HCT116 (cell line): ENCODE measurements at regions not wholly inside any gene's neighbourhood (a gene's known extent, or its start where the extent isn't known, plus 50 kb on each side); places are given as distances from the start of the nearest gene placed in this dataset.
"Not testable (repeated sequence)": the region's sequence is repeated elsewhere in the genome, so short reads cannot be mapped to it uniquely, and the experiment has no call there.

Experiments used
- ATAC-seq: fragments of 200-7000 bp; cut with Tn5 transposase; 2 replicates; pipeline ENCODE4 v1.9.1; 2020; ENCODE audit warnings: mild to moderate bottlenecking, moderate library complexity
- BruUV-seq: library from RNA; stranded (reverse); fragments of 400-500 nt; replicated peaks from 2 replicates; lab custom pipeline; 2021; lab: Mats Ljungman, UMichigan
- CTCF ChIA-PET: fragments of 300-600 bp; sonication (Branson Sonifier 250); formaldehyde crosslinking; loops from one replicate; lab custom pipeline; 2021; ENCODE audit warnings: antibody characterized with exemption; lab: Charles Lee
- POLR2A ChIA-PET: fragments of 300-600, 350-600 bp; sonication (Branson Sonifier 250); formaldehyde crosslinking; loops from one replicate; lab custom pipeline; 2021; ENCODE audit warnings: antibody characterized with exemption; lab: Charles Lee
- RAD21 ChIA-PET, 2 experiments: fragments of 300-600 bp; sonication (Branson Sonifier 250); formaldehyde crosslinking; loops; one replicate each; lab custom pipeline; 2023; ENCODE audit warnings: low total read pairs in 2 of 2; ENCODE audit not compliant: uncharacterized antibody in 2 of 2, unreplicated experiment in 2 of 2, low non-redundant PET in 1 of 2; lab: Charles Lee
- DNase-seq: peaks from one replicate; pipeline ENCODE4 v3.0.0-alpha.2; 2010; ENCODE audit warnings: low read depth, low spot score
- H2AFZ ChIP-seq: fragments of 200-600 bp; shearing (Covaris generic), sonication (generic); 2 replicates; pipeline ENCODE4 v1.6.1; 2017; ENCODE audit warnings: low read depth, mixed run types, mixed read lengths, antibody characterized with exemption, low read length; ENCODE audit not compliant: poor library complexity, severe bottlenecking
- H3K27ac ChIP-seq: 2 replicates; pipeline ENCODE4 v1.5.1; 2012; ENCODE audit warnings: low read depth, low read length
- H3K27me3 ChIP-seq: fragments of 200-600 bp; sonication (generic); 2 replicates; pipeline ENCODE4 v1.6.1; 2016; ENCODE audit warnings: mixed run types, low read length, mixed read lengths; ENCODE audit not compliant: insufficient read depth
- H3K36me3 ChIP-seq, 2 experiments: fragments of 200-500 bp in 1 of 2; fragments of 200-600 bp in 1 of 2; sonication (Bioruptor generic) in 1 of 2; sonication (generic) in 1 of 2; 2 replicates each; pipeline versions ENCODE4 v1.5.1 to v1.6.1; 2014 to 2016; ENCODE audit warnings: low read length in 2 of 2, inconsistent platforms in 1 of 2, mixed read lengths in 1 of 2, mixed run types in 1 of 2; ENCODE audit not compliant: insufficient read depth in 2 of 2, control insufficient read depth in 1 of 2
- H3K4me1 ChIP-seq, 2 experiments: fragments of 200-600 bp in 1 of 2; sonication (generic) in 1 of 2; 2 replicates each; pipeline versions ENCODE4 v1.5.1 to v1.6.1; 2012 to 2017; ENCODE audit warnings: low read length in 2 of 2, inconsistent platforms in 1 of 2, mild to moderate bottlenecking in 1 of 2, mixed read lengths in 1 of 2, mixed run types in 1 of 2, moderate library complexity in 1 of 2; ENCODE audit not compliant: insufficient read depth in 2 of 2, control insufficient read depth in 1 of 2
- H3K4me2 ChIP-seq: fragments of 200-600 bp; sonication (generic); 2 replicates; pipeline ENCODE4 v1.6.1; 2017; ENCODE audit warnings: mixed run types, low read length, mixed read lengths
- H3K4me3 ChIP-seq, 2 experiments: fragments of 200-600 bp in 1 of 2; sonication (generic) in 1 of 2; replicated peaks in 1 of 2; 2 replicates each; pipeline ENCODE4 v1.5.1; 2011 to 2016; ENCODE audit warnings: low read length in 2 of 2, control low read depth in 1 of 2, low read depth in 1 of 2, mild to moderate bottlenecking in 1 of 2, mixed read lengths in 1 of 2, mixed run types in 1 of 2
- H3K79me2 ChIP-seq: fragments of 200-600 bp; sonication (generic); 2 replicates; pipeline ENCODE4 v1.6.1; 2017; ENCODE audit warnings: mild to moderate bottlenecking, mixed run types, low read length, moderate library complexity, mixed read lengths; ENCODE audit not compliant: insufficient read depth
- H3K9ac ChIP-seq: fragments of 200-600 bp; sonication (generic); 2 replicates; pipeline ENCODE4 v1.6.1; 2016; ENCODE audit warnings: low read length, mixed read lengths
- H3K9me2 ChIP-seq: fragments of 200-600 bp; sonication (generic), shearing (Covaris generic); 2 replicates; pipeline ENCODE4 v1.6.1; 2017; ENCODE audit warnings: mixed run types, mild to moderate bottlenecking, moderate library complexity; ENCODE audit not compliant: insufficient read depth
- H3K9me3 ChIP-seq, 2 experiments: fragments of 200-500 bp in 1 of 2; fragments of 200-600 bp in 1 of 2; sonication (Bioruptor generic) in 1 of 2; sonication (generic) in 1 of 2; 2 replicates each; pipeline ENCODE4 v1.6.1; 2014 to 2017; ENCODE audit warnings: low read length in 2 of 2, mixed read lengths in 2 of 2, inconsistent platforms in 1 of 2, low read depth in 1 of 2, mild to moderate bottlenecking in 1 of 2, mixed run types in 1 of 2, moderate library complexity in 1 of 2; ENCODE audit not compliant: control insufficient read depth in 1 of 2, insufficient read depth in 1 of 2
- H4K20me1 ChIP-seq: fragments of 200-600 bp; sonication (generic), shearing (Covaris generic); 2 replicates; pipeline ENCODE4 v1.6.1; 2017; ENCODE audit warnings: mixed run types, mild to moderate bottlenecking, moderate library complexity; ENCODE audit not compliant: insufficient read depth
- intact Hi-C: fragments of 100-400 bp; cut with micrococcal nuclease; formaldehyde crosslinking; loops from 2 replicates; pipeline ENCODE4 v1.10.0; 2022

GRCh38 chr7:55714370-55714769 is 142.1 kb upstream of the VOPP1 start:
- RAD21 ChIA-PET, H3K27me3 ChIP-seq, BruUV-seq, ATAC-seq, H3K4me2 ChIP-seq, H3K9me3 ChIP-seq, H3K9me2 ChIP-seq, H3K4me1 ChIP-seq, DNase-seq, H3K36me3 ChIP-seq, H3K79me2 ChIP-seq, H2AFZ ChIP-seq, intact Hi-C loops, H3K9ac ChIP-seq, POLR2A ChIA-PET, H3K27ac ChIP-seq, H3K4me3 ChIP-seq, H4K20me1 ChIP-seq, CTCF ChIA-PET: not testable (repeated sequence)

- H3K36me3 ChIP-seq, H3K9me3 ChIP-seq, RAD21 ChIA-PET, DNase-seq, H2AFZ ChIP-seq, H3K27me3 ChIP-seq, H3K9me2 ChIP-seq, intact Hi-C loops, H4K20me1 ChIP-seq, H3K79me2 ChIP-seq, CTCF ChIA-PET, H3K9ac ChIP-seq, H3K4me2 ChIP-seq, H3K4me3 ChIP-seq, BruUV-seq, H3K27ac ChIP-seq, ATAC-seq, POLR2A ChIA-PET, H3K4me1 ChIP-seq: not testable (repeated sequence)
These were observed 138.0 kb upstream of the VOPP1 start for GRCh38 chr7:55710312-55710711.

GRCh38 chr7:55708028-55708427 is 135.7 kb upstream of the VOPP1 start:
- intact Hi-C loops, H3K9ac ChIP-seq, H3K36me3 ChIP-seq, H3K4me2 ChIP-seq, H3K9me3 ChIP-seq, H3K4me1 ChIP-seq, H3K4me3 ChIP-seq, CTCF ChIA-PET, H3K27me3 ChIP-seq, H4K20me1 ChIP-seq, BruUV-seq, ATAC-seq, H2AFZ ChIP-seq, H3K79me2 ChIP-seq, POLR2A ChIA-PET, DNase-seq, RAD21 ChIA-PET, H3K27ac ChIP-seq, H3K9me2 ChIP-seq: not testable (repeated sequence)

- H3K9me3 ChIP-seq, H3K4me2 ChIP-seq, H3K9ac ChIP-seq, H3K4me1 ChIP-seq, H4K20me1 ChIP-seq, DNase-seq, H3K36me3 ChIP-seq, H3K4me3 ChIP-seq, H3K79me2 ChIP-seq, RAD21 ChIA-PET, intact Hi-C loops, ATAC-seq, H3K9me2 ChIP-seq, H3K27me3 ChIP-seq, POLR2A ChIA-PET, H3K27ac ChIP-seq, CTCF ChIA-PET, BruUV-seq, H2AFZ ChIP-seq: not testable (repeated sequence)
These were observed 135.1 kb upstream of the VOPP1 start for GRCh38 chr7:55707410-55707809.
